HL-60 (cell line): ENCODE measurements at regions not wholly inside any gene's neighbourhood (a gene's known extent, or its start where the extent isn't known, plus 50 kb on each side); places are given as distances from the start of the nearest gene placed in this dataset.
"Not testable (repeated sequence)": the region's sequence is repeated elsewhere in the genome, so short reads cannot be mapped to it uniquely, and the experiment has no call there.

Source experiments
- DNase-seq, 2 experiments: peaks; one replicate each; pipeline ENCODE4 v3.0.0-alpha.2; 2010 to 2020; ENCODE audit warnings: low read depth in 1 of 2, low spot score in 1 of 2
- H3K27ac ChIP-seq: fragments of 250-450 bp; sonication (Bioruptor Pico); replicated peaks from 2 replicates; pipeline ENCODE4 v1.5.1; 2020; ENCODE audit warnings: mild to moderate bottlenecking, moderate library complexity
- H3K27me3 ChIP-seq: fragments of 250-450 bp; sonication (Bioruptor Pico); 2 replicates; pipeline ENCODE4 v1.5.1; 2021; ENCODE audit warnings: mild to moderate bottlenecking, moderate library complexity; ENCODE audit not compliant: insufficient read depth, poor library complexity, severe bottlenecking
- H3K4me3 ChIP-seq: replicated peaks from 2 replicates; pipeline ENCODE4 v1.5.1; 2011; ENCODE audit warnings: mild to moderate bottlenecking, control low read depth, low read length; ENCODE audit not compliant: insufficient read depth
- CTCF ChIP-seq: IDR thresholded peaks from one replicate; pipeline ENCODE4 v1.5.1; 2011; ENCODE audit warnings: low read length, control low read depth, inconsistent platforms; ENCODE audit not compliant: insufficient read depth
- GABPA ChIP-seq: IDR thresholded peaks from 2 replicates; pipeline ENCODE4 v1.6.1; 2012; ENCODE audit warnings: low read depth
- POLR2AphosphoS5 ChIP-seq: IDR thresholded peaks from 2 replicates; pipeline ENCODE4 v1.6.1; 2012; ENCODE audit warnings: low read depth
- REST ChIP-seq: IDR thresholded peaks from 2 replicates; pipeline ENCODE4 v1.6.1; 2012; ENCODE audit warnings: low read depth; ENCODE audit not compliant: insufficient replicate concordance
- SPI1 ChIP-seq: IDR thresholded peaks from 2 replicates; pipeline ENCODE4 v1.6.1; 2012; ENCODE audit warnings: low read depth, mild to moderate bottlenecking, borderline replicate concordance

DNA sequence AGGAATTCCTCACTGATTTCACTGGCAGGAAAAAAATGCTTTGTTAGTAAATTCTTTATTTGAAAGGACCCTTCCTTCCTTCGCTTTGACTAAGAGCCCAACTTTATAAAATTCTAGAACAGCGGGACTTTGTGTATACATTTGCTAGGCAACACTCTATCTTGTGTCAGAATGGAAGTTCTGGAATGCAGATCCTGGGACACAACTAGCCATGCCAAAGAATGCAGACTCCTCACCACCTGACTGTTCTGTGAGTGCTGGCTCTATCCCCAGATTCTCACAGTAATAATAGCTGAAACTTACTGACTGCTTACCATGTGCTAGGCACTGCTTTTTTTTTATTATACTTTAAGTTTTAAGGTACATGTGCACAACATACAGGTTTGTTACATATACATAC is 73.3 kb upstream of the ZDHHC15 start:
- no peak for DNase-seq
- Histone ChIP-seq H3K4me3 (no peak overlapping the region), H3K27ac (no peak overlapping the region), H3K27me3 (no peaks in the 10 kb centered on the region)
- TF ChIP-seq POLR2AphosphoS5 (no peak), CTCF (no peak), REST (no peak), SPI1 (no peak), GABPA (no peak)

- H3K4me3 ChIP-seq, DNase-seq, H3K27ac ChIP-seq, H3K27me3 ChIP-seq: not testable (repeated sequence)
Measured at GRCh38 chrX:75593186-75593585, 70.3 kb upstream of the ZDHHC15 start.

- Histone ChIP-seq H3K4me3 (no peak overlapping the region), H3K27ac (no peak overlapping the region), H3K27me3 (no peaks in the 10 kb centered on the region)
- TF ChIP-seq POLR2AphosphoS5 (no peak), REST (no peak), CTCF (no peak), SPI1 (no peak), GABPA (no peak)
- DNase-seq: no peak
Measured at GRCh38 chrX:75582511-75582910, 59.7 kb upstream of the ZDHHC15 start.
